Spleen (tissue), 7 donors: ENCODE measurements at regions not wholly inside any gene's neighbourhood (a gene's known extent, or its start where the extent isn't known, plus 50 kb on each side); places are given as distances from the start of the nearest gene placed in this dataset.

ENCODE experiments used
- POLR2A ChIP-seq, 3 donors: fragments of 450-650 bp; IDR thresholded peaks; one replicate each; pipeline ENCODE4 v1.5.1; 2017; ENCODE audit warnings: antibody characterized with exemption in 3 of 3, mild to moderate bottlenecking in 1 of 3
- TF ChIP-seq, protein P1 (sequence below), 11 experiments: fragments of 200-600 bp in 7 of 11; fragments of 450-650 bp in 4 of 11; sonication (generic) in 4 of 11; IDR thresholded peaks in 8 of 11; conservative IDR thresholded peaks in 3 of 11; 1 replicate in 7 of 11; 2 replicates in 4 of 11; pipeline versions ENCODE4 v1.4.0 to v1.8.0; 2016 to 2021; ENCODE audit warnings: antibody characterized with exemption in 11 of 11, inconsistent platforms in 4 of 11, mild to moderate bottlenecking in 1 of 11
- donor health status: DM: no; HTN: no; CAD: no; lungs with moderate emphysema.
- donor health status: DM: no; HTN: no; CAD: no.
- donor health status: DM: no; HTN: no; CAD: no.

DNA sequence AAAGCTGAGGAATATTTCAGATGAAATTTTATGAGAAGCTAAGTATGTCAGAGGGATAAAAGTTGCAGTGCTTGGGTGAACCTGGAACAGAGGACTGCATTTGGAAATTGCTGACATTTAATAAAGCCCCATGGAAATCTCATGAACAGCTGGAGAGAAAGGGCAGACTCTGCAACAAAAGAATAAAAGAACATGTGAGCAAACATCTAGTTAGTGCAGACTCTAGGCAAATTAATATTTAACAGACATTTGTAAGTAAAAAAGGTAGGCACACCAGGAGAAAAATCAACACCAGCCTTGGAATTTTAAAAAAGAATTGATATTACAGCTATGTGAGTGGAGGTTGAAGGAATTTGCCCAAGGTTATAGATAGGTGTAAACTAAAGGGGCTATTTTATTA, 114.6 kb upstream of the PUDP start:
- TF ChIP-seq, protein P1, sequence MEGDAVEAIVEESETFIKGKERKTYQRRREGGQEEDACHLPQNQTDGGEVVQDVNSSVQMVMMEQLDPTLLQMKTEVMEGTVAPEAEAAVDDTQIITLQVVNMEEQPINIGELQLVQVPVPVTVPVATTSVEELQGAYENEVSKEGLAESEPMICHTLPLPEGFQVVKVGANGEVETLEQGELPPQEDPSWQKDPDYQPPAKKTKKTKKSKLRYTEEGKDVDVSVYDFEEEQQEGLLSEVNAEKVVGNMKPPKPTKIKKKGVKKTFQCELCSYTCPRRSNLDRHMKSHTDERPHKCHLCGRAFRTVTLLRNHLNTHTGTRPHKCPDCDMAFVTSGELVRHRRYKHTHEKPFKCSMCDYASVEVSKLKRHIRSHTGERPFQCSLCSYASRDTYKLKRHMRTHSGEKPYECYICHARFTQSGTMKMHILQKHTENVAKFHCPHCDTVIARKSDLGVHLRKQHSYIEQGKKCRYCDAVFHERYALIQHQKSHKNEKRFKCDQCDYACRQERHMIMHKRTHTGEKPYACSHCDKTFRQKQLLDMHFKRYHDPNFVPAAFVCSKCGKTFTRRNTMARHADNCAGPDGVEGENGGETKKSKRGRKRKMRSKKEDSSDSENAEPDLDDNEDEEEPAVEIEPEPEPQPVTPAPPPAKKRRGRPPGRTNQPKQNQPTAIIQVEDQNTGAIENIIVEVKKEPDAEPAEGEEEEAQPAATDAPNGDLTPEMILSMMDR (IDR thresholded peaks at IDR 0.05 in 8 of 11, conservative IDR thresholded peaks at IDR 0.05 in 3 of 11): no peak
- no peak for TF ChIP-seq POLR2A (IDR thresholded peaks at IDR 0.05)
